H9 (cell line): ENCODE measurements at regions not wholly inside any gene's neighbourhood (a gene's known extent, or its start where the extent isn't known, plus 50 kb on each side); places are given as distances from the start of the nearest gene placed in this dataset.
A peak's percentile ranks its signal among the peaks of the same experiment; 100 is the strongest.

ENCODE experiments used
- DNase-seq: peaks from one replicate; pipeline ENCODE4 v3.0.0-alpha.2; 2017
- H2AFZ ChIP-seq: one replicate; pipeline ENCODE4 v1.6.1; 2013; ENCODE audit warnings: mild to moderate bottlenecking, low read length, control low read depth, moderate library complexity
- H2AK5ac ChIP-seq: 2 replicates; pipeline ENCODE4 v1.6.1; 2013; ENCODE audit warnings: low read length, control low read depth, mixed read lengths; ENCODE audit not compliant: insufficient read length
- H2BK120ac ChIP-seq: one replicate; pipeline ENCODE4 v1.6.1; 2013; ENCODE audit warnings: low read depth, mild to moderate bottlenecking, low read length, control low read depth, inconsistent platforms; ENCODE audit not compliant: poor library complexity, severe bottlenecking
- H2BK12ac ChIP-seq: 2 replicates; pipeline ENCODE4 v1.6.1; 2013; ENCODE audit warnings: low read length, control low read depth, mixed read lengths, low read depth; ENCODE audit not compliant: insufficient read length
- H2BK15ac ChIP-seq: 2 replicates; pipeline ENCODE4 v1.6.1; 2013; ENCODE audit warnings: low read depth, low read length, control low read depth
- H2BK20ac ChIP-seq: one replicate; pipeline ENCODE4 v1.6.1; 2013; ENCODE audit warnings: low read depth, mild to moderate bottlenecking, low read length, control low read depth, inconsistent platforms; ENCODE audit not compliant: poor library complexity, severe bottlenecking
- H2BK5ac ChIP-seq: 2 replicates; pipeline ENCODE4 v1.6.1; 2013; ENCODE audit warnings: low read length, control low read depth, mixed read lengths; ENCODE audit not compliant: insufficient read length
- H3K14ac ChIP-seq: 2 replicates; pipeline ENCODE4 v1.6.1; 2013; ENCODE audit warnings: low read length, control low read depth; ENCODE audit not compliant: insufficient read depth
- H3K18ac ChIP-seq: 2 replicates; pipeline ENCODE4 v1.6.1; 2013; ENCODE audit warnings: low read depth, mild to moderate bottlenecking, mixed read lengths, low read length, control low read depth; ENCODE audit not compliant: insufficient read length
- H3K23ac ChIP-seq: 2 replicates; pipeline ENCODE4 v1.6.1; 2013; ENCODE audit warnings: low read length, control low read depth, mixed read lengths, low read depth; ENCODE audit not compliant: insufficient read length
- H3K23me2 ChIP-seq: 2 replicates; pipeline ENCODE4 v1.6.1; 2013; ENCODE audit warnings: low read depth, mild to moderate bottlenecking, mixed read lengths, low read length, control low read depth; ENCODE audit not compliant: insufficient read length, poor library complexity, severe bottlenecking
- H3K27ac ChIP-seq: 2 replicates; pipeline ENCODE4 v1.5.1; 2013; ENCODE audit warnings: low read length, control low read depth, mixed read lengths, low read depth; ENCODE audit not compliant: insufficient read length
- H3K27me3 ChIP-seq: 2 replicates; pipeline ENCODE4 v1.6.1; 2013; ENCODE audit warnings: low read length, control low read depth, inconsistent platforms; ENCODE audit not compliant: insufficient read depth
- H3K4ac ChIP-seq: 2 replicates; pipeline ENCODE4 v1.6.1; 2013; ENCODE audit warnings: low read depth, mild to moderate bottlenecking, control low read depth, inconsistent platforms, low read length, moderate library complexity
- H3K4me1 ChIP-seq: 2 replicates; pipeline ENCODE4 v1.6.1; 2013; ENCODE audit warnings: low read length, control low read depth, inconsistent platforms; ENCODE audit not compliant: insufficient read depth
- H3K4me2 ChIP-seq: 2 replicates; pipeline ENCODE4 v1.6.1; 2013; ENCODE audit warnings: low read length, control low read depth, mixed read lengths; ENCODE audit not compliant: insufficient read length, insufficient read depth
- H3K56ac ChIP-seq: 2 replicates; pipeline ENCODE4 v1.6.1; 2013; ENCODE audit warnings: low read depth, mild to moderate bottlenecking, mixed read lengths, low read length, control low read depth; ENCODE audit not compliant: insufficient read length
- H3K79me1 ChIP-seq: 2 replicates; pipeline ENCODE4 v1.6.1; 2013; ENCODE audit warnings: low read depth, mild to moderate bottlenecking, moderate library complexity, low read length, control low read depth, inconsistent platforms; ENCODE audit not compliant: insufficient read depth, poor library complexity, severe bottlenecking
- H3K79me2 ChIP-seq: 2 replicates; pipeline ENCODE4 v1.6.1; 2013; ENCODE audit warnings: low read length, control low read depth, inconsistent platforms; ENCODE audit not compliant: insufficient read depth
- H3K9ac ChIP-seq: 2 replicates; pipeline ENCODE4 v1.6.1; 2013; ENCODE audit warnings: low read length, control low read depth, mixed read lengths; ENCODE audit not compliant: insufficient read length; ENCODE audit errors: extremely low read depth
- H3K9me3 ChIP-seq: one replicate; pipeline ENCODE4 v1.6.1; 2013; ENCODE audit warnings: low read depth, low read length, inconsistent platforms; ENCODE audit not compliant: control insufficient read depth
- H3T11ph ChIP-seq: one replicate; pipeline ENCODE4 v1.6.1; 2013; ENCODE audit warnings: mild to moderate bottlenecking, low read length, control low read depth, inconsistent platforms
- H4K20me1 ChIP-seq: one replicate; pipeline ENCODE4 v1.6.1; 2013; ENCODE audit not compliant: control insufficient read depth, insufficient read length, insufficient read depth
- H4K5ac ChIP-seq: 2 replicates; pipeline ENCODE4 v1.6.1; 2013; ENCODE audit warnings: low read depth, mild to moderate bottlenecking, mixed read lengths, low read length, control low read depth; ENCODE audit not compliant: insufficient read length
- H4K8ac ChIP-seq: replicated peaks from 2 replicates; pipeline ENCODE4 v1.6.1; 2013; ENCODE audit warnings: low read length, control low read depth, mixed read lengths, low read depth; ENCODE audit not compliant: insufficient read length
- H4K91ac ChIP-seq: 2 replicates; pipeline ENCODE4 v1.6.1; 2013; ENCODE audit warnings: low read depth, mild to moderate bottlenecking, moderate library complexity, mixed read lengths, low read length, control low read depth; ENCODE audit not compliant: insufficient read length
- H3K27ac Mint-ChIP-seq, 3 experiments: 2 replicates in 2 of 3; 3 replicates in 1 of 3; pipeline ENCODE4 v1.8.0; 2020 to 2021; ENCODE audit warnings: mixed read lengths in 3 of 3, mild to moderate bottlenecking in 1 of 3, moderate library complexity in 1 of 3
- H3K27me3 Mint-ChIP-seq: 2 replicates; pipeline ENCODE4 v1.8.0; 2021; ENCODE audit warnings: low read depth, mild to moderate bottlenecking, moderate library complexity, mixed read lengths
- H3K36me3 Mint-ChIP-seq, 3 experiments: 2 replicates in 2 of 3; 3 replicates in 1 of 3; pipeline ENCODE4 v1.8.0; 2020 to 2021; ENCODE audit warnings: low read depth in 3 of 3, mixed read lengths in 3 of 3; ENCODE audit not compliant: insufficient read depth in 1 of 3
- H3K4me1 Mint-ChIP-seq, 2 experiments: 2 replicates each; pipeline ENCODE4 v1.8.0; 2020; ENCODE audit warnings: mixed read lengths in 2 of 2
- H3K4me3 Mint-ChIP-seq, 2 experiments: 2 replicates in 1 of 2; 3 replicates in 1 of 2; pipeline ENCODE4 v1.8.0; 2020 to 2021; ENCODE audit warnings: mild to moderate bottlenecking in 2 of 2, mixed read lengths in 2 of 2, moderate library complexity in 1 of 2
- H3K9me3 Mint-ChIP-seq, 2 experiments: 2 replicates in 1 of 2; 3 replicates in 1 of 2; pipeline ENCODE4 v1.8.0; 2020; ENCODE audit warnings: mild to moderate bottlenecking in 2 of 2, mixed read lengths in 2 of 2, moderate library complexity in 1 of 2
- CTCF ChIP-seq: fragments of 200-600 bp; sonication (generic); conservative IDR thresholded peaks from 3 replicates; pipeline ENCODE4 v1.8.0; 2021; ENCODE audit warnings: antibody characterized with exemption, mild to moderate bottlenecking
- WGBS: extraction: QIAGEN DNeasy Blood & Tissue Kit; methylation state at CpG from one replicate; pipeline ENCODE4 v1.1.7; 2013; ENCODE audit warnings: missing lambda C conversion rate, low lambda C conversion rate, mixed read lengths; ENCODE audit not compliant: insufficient read length; ENCODE audit errors: extremely low coverage; 5-methylcytosine and 5-hydroxymethylcytosine counted together

GRCh38 chr1:58204284-58204683 lies 342.2 kb downstream of the OMA1 start:
- H3K4me2 ChIP-seq: no peak overlapping the region
- no peak overlapping the region for H3K23ac ChIP-seq
- DNase-seq: no peak
- no peak overlapping the region for H2BK120ac ChIP-seq
- no peak overlapping the region for H4K91ac ChIP-seq
- H3K4me3 Mint-ChIP-seq: no peak overlapping the region
- no peak overlapping the region for H3K27ac Mint-ChIP-seq
- no peak overlapping the region for H3K18ac ChIP-seq
- TF ChIP-seq CTCF: peak; percentile 59
- H3K9ac ChIP-seq: no peak overlapping the region
- no peak overlapping the region for H2AFZ ChIP-seq
- H3K9me3 ChIP-seq: no peaks in the 10 kb centered on the region
- no peak overlapping the region for H3K4ac ChIP-seq
- H3K27ac ChIP-seq: no peak overlapping the region
- H3K4me1 ChIP-seq: no peaks in the 10 kb centered on the region
- H2BK15ac ChIP-seq: no peak overlapping the region
- H4K5ac ChIP-seq: no peak overlapping the region
- no peaks in the 10 kb centered on the region for H3K79me2 ChIP-seq
- no peaks in the 10 kb centered on the region for H3K23me2 ChIP-seq
- H2BK20ac ChIP-seq: no peak overlapping the region
- no peak overlapping the region for H2BK5ac ChIP-seq
- no peak overlapping the region for H3T11ph ChIP-seq
- H3K56ac ChIP-seq: no peak overlapping the region
- H3K9me3 Mint-ChIP-seq: no peaks in the 10 kb centered on the region; a peak in 1 of 5 replicates
- no peaks in the 10 kb centered on the region for H3K27me3 ChIP-seq
- H3K27me3 Mint-ChIP-seq: no peaks in the 10 kb centered on the region; the same call in 1 of the 2 replicates
- no peak overlapping the region for H3K14ac ChIP-seq
- peaks cover 2 to 5% of the 10 kb centered on the region in 2 experiments; a peak in 3 of 4 replicates for H3K4me1 Mint-ChIP-seq
- no CpG with 5 or more reads among the region's 3 CpGs for WGBS
- H3K36me3 Mint-ChIP-seq: peaks cover 2 to 11% (median 7%) of the 10 kb centered on the region in 3 experiments; a peak in 5 of 7 replicates
- no peaks in the 10 kb centered on the region for H3K79me1 ChIP-seq
- no peak overlapping the region for H2BK12ac ChIP-seq
- H4K20me1 ChIP-seq: no peaks in the 10 kb centered on the region
- no peak overlapping the region for H2AK5ac ChIP-seq
- H4K8ac ChIP-seq: no peak overlapping the region
